Head of caudate nucleus (tissue), 42 donors: ENCODE measurements at regions not wholly inside any gene's neighbourhood (a gene's known extent, or its start where the extent isn't known, plus 50 kb on each side); places are given as distances from the start of the nearest gene placed in this dataset.
"Not testable (repeated sequence)": the region's sequence is repeated elsewhere in the genome, so short reads cannot be mapped to it uniquely, and the experiment has no call there.

Experiments used
- DNase-seq, 42 donors: peaks; one replicate each; pipeline versions ENCODE4 v3.0.0 to v3.0.0-alpha.2; 2020 to 2021; ENCODE audit warnings: mixed read lengths in 7 of 42
- intact Hi-C: fragments of 100-400 bp; cut with DNase I; formaldehyde crosslinking; loops from one replicate; pipeline ENCODE4 v1.15.0; 2022

DNA sequence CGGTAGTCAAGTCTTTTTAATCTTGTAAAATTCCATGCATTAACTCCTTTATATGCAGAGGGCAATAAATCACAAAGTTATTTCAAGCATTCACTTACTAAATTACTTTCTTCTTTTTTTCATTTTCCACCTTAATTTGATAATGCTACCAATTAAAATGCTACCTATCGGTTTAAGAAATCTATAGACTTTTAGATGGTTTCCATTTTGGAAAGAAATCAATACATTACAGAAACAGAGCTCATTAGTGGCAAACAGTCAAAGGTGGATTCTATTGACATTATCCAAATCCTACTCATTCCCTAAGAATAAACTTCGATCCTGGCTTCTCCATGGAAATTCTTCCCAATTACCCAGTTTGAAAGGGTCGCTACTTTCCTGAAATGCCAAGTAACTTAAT lies 176.5 kb downstream of the MREG start:
- intact Hi-C loops, result no loop called here
- no peak for DNase-seq

DNA sequence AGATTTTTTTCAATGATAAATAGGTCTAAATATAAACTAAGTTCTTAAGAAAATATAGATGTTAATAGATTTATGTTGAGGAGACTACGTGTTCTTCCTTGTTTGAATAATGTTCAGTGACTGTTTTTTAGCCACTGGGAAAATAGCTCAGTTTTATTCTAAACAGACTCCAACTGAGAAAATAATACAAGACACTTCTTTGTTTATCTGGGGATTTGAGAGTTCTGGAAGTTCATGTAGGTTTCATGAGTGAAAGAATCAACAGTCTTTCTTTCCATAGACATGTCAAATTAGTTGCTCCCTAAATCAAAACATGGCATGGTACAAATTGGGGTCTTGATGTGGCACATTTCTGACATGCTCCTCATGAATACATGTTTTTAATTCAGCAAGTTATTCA lies 177.7 kb downstream of the MREG start:
- intact Hi-C loops, result no loop called here
- DNase-seq, result no peak

DNA sequence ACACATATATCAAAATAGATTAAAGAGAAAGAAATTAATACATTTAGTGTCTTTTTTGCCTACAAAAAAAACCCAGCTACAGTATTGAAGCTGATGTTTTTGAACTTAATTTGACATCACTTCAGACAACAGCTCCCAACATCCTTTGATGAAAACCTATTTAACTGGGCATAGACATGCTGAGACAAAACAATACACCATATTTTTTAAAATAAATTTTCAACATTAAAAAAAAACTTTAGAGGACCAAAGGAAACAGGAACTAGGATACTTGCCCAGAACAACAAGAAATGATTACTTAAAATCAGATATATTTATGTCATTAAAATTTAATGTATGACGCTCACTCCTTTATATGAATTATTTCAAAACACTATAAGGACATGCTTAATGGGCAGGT lies 178.1 kb downstream of the MREG start:
- DNase-seq, result no peak
- intact Hi-C loops, result no loop called here

DNA sequence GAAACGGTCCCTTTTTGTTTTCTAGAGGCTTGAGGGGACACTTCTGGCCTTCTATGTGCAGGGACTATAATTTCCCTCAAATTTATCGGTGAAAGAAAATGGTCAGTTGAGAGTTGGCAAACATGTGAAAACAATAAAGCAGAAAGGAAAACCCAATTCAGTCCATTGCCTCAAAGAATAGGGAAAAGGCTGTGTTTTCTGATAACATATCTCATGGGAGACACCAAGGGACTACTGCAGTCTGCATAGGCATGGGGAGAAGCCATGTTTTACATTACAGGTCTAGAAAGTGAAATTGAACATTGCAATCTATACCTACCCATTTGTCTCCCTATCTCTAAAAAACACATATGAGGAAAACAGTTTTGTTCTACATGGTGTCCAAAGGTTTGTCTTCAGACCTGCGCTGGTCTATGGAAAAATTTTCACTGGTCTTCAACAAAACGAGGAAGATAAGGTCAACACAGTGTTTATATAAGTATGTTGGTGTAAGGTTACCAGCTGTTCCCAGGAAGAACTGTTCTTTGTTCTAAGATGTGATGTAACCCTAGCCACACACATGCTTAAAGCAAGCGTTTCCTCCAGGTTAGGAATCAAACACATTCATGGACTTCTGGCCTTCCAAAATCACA lies 179.7 kb downstream of the MREG start:
- DNase-seq, result no peak
- intact Hi-C loops, result loop anchor here (5.0 kb wide), 1 partner anchor 431 kb away; no protein-coding TSS in a partner anchor

DNA sequence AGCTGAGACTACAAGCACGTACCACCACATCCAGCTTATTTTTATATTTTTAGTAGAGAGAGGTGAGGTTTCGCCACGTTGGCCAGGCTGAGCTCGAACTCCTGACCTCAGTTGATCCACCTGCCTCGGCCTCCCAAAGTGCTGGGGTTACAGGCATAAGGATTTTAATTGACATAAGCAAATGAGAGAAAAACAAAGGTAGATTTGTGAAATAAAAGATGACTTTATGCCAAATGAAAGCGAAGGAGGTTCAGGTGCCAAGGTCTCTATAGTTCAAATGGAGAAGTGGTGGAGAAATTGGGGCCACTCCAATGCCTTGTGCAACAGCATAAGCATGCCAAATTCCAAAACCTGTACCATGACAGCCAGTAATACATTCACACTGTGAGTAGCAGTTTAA lies 180.6 kb downstream of the MREG start:
- intact Hi-C loops, result loop anchor here (5.0 kb wide), 1 partner anchor 430 kb away; no protein-coding TSS in a partner anchor
- peak in 2 of 42 donors; percentile 11 to 43 for DNase-seq

DNA sequence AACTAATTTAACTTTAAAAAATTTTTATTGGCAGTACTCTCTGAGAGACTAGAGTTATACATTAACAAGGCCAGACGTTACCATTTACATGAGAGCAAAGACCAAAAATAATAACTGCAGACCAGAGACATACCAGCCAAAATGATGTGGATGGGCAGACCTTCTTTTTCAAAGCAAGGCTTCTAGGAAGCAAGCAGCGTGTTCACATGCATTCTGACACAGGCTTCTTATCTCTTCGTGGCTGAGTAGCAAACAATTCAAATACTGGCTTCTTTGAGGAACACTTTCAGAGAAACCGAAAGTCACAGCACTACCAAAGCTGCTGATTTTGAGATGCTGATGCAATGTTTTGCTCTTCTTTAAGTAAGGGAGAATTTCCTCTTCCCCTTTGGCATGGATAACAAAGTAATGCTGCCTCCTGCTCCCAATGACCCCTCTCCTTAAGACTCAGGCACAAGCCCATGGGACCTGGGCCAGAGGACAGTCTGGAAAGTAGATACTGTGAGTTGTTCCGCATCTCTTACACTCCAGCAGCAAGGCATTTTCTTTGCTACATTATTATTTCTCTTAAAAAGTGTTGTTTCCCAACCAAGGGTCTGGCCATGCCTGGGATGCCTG lies 181.9 kb downstream of the MREG start:
- DNase-seq, result no peak
- intact Hi-C loops, result loop anchor here (5.0 kb wide), 1 partner anchor 429 kb away; no protein-coding TSS in a partner anchor

DNA sequence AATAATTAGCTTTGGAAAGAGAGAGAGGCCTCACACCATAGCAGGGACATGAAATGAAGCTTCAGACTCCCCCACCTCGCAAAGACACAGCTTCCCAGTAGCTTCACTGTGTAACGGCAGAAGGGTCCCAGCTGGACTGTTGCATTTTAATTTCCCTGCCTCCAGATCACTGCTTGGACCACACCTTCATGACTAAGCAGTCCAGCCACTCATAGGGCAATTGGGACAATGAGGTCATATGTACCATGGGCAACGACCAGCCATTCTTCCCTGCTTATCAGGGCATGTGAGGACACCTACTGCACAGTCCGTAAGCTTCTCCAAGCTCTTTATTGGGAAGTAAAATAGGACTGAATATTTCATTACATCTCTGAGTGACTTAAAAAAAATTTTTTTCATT lies 183.0 kb downstream of the MREG start:
- DNase-seq, result no peak

DNA sequence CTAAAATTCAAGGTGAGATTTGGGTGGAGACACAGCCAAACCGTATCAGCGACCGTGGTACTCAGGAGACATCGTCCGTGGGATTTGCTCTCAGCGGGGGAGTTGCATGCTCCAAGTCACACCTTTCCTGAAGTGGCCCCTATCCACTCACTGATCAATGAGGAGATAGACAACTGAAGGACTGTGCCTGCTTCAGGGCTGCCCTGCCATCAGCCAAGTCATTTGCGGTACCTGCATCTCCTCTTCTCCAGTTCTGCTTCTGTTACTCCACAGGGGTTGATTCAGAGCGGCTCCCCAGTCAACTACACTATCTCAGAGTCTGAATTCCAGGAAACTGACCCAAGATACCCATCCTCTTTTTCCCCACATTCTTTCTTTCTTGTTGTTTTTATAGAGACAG lies 184.1 kb downstream of the MREG start:
- no peak for DNase-seq
- intact Hi-C loops, result no loop called here

More for the DNA sequence above, 183.0 kb downstream of the MREG start:
- intact Hi-C loops, result loop anchor here (5.0 kb wide), 1 partner anchor 428 kb away; no protein-coding TSS in a partner anchor

DNA sequence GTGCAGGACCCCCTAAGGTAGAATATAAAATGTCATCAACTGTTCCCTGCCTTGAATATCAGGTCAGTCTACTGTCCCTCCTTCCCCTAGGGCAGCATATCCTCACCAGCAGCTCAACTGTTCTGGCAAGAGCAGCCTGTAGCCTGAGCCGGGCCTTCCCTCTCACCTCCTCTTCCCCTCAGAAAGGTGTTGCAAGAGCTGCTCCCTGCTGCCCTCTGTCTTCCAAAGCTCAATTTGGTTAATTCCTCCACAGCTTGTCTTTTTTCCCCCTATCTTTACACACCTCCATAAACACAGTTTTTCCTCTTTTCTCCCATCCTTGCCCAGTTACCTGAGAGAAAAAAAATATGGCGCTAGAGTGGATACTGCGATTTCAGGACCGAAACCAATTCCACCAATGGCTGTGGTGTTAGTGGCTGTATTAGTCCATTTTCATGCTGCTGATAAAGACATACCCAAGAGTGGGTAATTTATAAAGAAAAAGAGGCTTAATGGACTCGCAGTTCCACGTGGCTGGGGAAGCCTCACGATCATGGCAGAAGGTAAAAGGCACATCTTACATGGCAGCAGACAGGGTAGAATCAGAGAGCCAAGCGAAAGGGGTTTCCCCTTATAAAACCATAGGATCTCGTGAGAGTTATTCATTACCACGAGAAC lies 184.7 kb downstream of the MREG start:
- peak in 33 of 42 donors; percentile 8 to 70 (median 40) for DNase-seq
- intact Hi-C loops, result no loop called here

DNA sequence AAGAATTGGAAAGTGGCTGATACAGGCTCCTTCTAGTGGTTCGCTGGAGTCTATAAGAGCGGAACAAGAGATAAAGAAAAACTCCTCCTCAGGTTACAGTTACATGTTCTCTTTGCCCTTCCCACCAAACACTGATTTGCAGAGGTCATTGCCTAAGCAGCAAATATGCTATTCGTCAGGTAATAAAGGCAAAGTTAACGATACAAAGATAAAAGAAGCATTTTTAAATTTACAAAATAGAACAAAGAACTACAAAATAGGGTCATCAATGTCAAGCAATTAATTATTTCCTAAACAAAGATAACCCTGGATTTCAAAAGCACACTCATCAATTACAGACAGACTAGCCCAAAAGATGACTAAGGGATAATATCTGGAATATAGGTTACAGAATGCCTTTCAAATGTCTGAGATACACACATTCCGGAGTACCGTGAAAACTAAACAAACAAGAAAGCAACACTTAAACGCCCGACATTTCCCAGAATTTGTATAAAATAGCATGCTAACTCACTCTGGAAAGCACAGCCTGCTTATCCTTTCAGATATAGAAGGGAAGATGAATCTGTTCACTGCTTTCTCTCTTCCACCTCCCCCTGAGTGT lies 186.4 kb downstream of the MREG start:
- no peak for DNase-seq
- intact Hi-C loops, result no loop called here

DNA sequence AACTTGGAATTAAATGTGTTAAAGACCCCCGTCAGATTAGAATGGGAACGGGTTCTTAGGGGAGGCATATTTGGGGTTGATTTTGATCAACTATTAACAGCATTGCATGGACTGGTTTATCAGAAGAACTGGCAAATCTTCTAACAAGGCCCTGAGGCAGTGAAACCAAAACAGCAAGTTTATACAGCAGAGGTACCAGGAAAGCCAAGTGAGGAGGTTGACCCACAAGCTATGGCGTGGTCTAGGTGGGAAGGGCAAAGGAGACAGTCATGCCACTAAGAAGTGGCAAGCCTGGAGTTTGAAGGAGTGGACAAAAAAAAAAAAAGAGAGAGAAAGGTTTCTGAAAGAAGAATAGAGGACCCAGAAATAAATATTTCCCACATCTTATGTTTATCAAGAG lies 187.0 kb downstream of the MREG start:
- no peak for DNase-seq
- intact Hi-C loops, result no loop called here

DNA sequence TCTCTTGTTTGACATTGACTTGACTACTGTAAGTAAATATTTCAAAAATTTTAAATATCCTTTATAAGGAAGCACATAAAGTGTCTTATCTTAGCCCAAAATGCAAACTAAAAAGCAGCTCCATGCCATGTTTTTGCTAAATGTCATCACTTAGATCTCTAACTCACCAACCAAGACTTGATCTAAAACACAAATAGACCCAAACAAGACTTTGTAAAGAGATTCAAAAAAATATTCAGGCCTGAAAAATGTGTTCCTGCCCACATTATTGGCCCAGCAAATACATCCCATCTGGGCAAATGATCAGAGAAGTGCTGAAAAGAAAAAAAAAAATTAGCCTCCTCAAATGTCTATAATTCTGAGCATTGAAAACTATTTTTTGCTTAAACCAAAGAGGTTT lies 187.6 kb downstream of the MREG start:
- no peak for DNase-seq
- intact Hi-C loops, result no loop called here

DNA sequence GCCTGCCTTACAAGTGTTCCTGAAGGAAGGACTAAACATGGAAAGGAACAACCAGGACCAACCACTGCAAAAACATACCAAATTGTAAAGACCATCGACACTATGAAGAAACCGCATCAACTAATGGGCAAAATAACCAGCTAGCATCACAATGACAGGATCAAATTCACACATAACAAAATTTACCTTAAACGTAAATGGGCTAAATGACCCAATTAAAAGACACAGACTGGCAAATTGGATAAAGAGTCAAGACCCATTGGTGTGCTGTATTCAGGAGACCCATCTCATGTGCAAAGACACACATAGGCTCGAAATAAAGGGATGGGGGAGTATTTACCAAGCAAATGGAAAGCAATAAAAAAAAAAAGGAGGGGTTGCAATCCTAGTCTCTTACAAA lies 192.1 kb downstream of the MREG start:
- intact Hi-C loops, result not testable (repeated sequence)

DNA sequence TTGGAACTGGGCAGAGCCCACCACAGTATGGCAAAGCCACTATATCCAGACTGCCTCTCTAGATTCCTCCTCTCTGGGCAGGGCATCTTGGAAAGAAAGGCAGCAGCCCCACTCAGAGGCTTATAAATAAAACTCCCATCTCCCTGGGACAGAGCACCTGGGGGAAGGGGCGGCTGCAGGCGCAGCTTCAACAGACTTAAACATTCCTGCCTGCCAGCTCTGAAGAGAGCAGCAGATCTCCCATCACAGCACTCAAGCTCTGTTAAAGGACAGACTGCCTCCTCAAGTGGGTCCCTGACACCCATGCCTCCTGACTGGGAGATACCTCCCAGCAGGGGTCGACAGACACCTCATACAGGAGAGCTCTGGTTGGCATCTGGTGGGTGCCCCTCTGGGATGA lies 193.6 kb downstream of the MREG start:
- DNase-seq, intact Hi-C loops: not testable (repeated sequence)

More for the DNA sequence above, 192.1 kb downstream of the MREG start:
- DNase-seq, result not testable (repeated sequence)

DNA sequence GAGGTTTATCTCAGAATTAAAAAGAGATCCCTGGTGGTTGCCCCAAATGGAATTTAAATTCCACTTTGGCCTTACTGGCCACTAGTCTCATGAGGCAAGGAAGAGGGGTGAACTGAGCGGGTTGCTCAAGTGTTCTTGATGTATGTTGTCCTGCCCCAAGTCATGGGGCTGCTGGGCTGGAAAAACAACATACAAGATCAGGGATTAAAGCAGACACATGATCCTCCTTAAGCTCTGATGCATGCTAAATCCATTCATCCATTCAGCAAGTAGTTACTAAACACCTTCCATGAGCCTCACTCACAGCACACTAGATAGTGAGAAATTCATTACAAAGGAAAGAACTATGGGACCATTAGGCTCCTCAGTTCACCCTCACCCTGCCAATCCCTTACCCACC lies 196.3 kb downstream of the MREG start:
- intact Hi-C loops, result no loop called here
- no peak for DNase-seq

DNA sequence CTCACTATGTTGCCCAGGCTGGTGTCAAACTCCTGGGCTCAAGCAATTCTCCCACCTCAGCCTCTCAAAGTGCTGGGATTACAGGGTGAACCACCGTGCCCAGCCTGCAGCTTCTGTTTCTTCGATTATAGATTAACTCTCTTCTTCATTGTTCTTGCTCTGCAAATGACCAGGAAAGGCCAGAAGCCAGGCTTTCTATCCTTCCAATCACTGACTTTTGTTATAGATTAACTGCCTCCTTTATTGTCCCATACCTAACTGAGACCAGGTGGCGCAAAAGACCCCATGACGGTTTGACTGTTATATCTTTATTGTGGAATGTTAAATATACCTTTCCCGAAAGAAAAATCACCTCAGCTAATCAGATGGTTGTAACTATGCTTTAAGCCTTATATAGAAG lies 196.9 kb downstream of the MREG start:
- DNase-seq, result no peak
- intact Hi-C loops, result no loop called here

DNA sequence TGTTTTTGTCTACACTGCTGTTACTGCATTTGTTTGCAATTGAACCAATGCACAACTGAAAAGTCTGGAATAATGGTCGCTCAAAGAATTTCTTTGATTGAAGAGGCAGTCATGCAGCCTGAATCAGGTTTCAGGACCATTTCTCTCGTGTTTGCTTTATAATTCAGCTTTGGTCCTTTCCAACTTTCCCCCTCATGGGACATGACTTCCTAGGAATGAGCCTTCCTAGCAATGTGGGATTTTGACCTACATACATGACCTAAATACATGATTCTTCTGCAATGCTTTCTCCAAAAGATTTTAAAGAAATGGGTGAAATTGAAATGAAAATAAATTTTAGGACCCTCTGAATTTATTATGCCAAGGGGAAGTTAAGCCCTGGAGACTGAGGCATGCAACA lies 197.4 kb downstream of the MREG start:
- no peak for DNase-seq
- intact Hi-C loops, result no loop called here

DNA sequence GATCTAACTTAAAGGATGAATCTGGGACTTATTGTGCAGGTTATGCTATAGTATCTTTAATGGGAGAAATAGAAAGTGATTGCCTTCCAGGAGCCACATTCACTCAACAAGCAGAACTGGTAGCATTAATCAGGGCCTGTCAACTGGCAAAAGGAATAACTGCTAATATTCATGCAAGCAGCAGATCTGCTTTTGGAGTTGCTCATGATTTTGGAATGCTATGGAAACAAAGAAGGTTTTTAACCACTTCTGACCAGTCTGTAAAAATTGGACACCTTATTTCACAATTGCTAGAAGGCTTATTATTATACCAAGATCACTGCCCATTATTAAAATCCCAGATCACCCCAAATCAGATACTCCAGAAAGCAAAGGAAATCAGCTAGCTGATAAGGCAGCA lies 200.4 kb downstream of the MREG start:
- intact Hi-C loops, result no loop called here
- no peak for DNase-seq

DNA sequence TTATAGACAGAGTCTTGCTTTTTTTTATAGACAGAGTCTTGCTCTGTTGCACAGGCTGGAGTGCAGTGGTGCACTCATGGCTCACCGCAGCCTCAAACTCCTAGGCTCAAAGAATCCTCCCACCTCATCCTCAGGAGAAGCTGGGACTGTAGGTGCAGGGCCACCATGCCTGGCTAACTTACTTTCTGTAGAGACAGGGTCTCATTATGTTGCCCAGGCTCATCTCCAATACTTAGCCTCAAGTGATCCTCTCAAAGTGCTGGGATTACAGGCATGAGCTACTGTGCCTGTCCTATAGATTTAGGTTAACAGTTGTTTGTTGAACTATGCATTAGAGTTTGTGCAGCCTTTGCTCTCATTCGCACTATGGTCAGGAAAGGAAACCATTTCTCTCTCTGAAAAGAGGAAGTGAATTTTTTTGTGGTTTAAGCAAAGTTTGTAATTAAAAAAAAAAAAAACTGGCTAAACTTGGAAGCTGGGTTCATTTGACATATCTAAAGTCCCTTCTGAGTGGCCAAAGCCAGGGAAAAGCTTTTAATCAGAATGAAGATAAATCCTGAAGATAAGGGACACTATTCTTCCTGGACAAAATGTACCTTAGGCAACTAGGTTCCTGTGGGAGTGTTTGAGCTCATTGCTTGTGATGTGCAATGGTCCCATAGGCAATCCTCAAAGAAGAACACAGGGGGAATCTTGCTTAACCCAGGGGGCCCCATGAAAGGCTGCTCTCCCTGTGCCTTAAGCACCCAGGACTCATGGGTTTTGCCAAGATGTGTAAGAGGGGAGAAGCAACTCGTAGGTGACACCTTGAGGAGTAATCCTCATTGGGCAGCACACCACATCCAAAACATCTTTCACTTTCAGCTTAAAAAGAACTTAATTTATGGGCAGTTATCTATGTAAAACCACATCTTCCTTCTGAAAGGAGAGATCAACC lies 201.7 kb downstream of the MREG start:
- no peak for DNase-seq
- intact Hi-C loops, result no loop called here
